ENCODE measurements at regions not wholly inside any gene's neighbourhood (a gene's known extent, or its start where the extent isn't known, plus 50 kb on each side); places are given as distances from the start of the nearest gene placed in this dataset.
A peak's percentile ranks its signal among the peaks of the same experiment; 100 is the strongest.
"Not testable (repeated sequence)": the region's sequence is repeated elsewhere in the genome, so short reads cannot be mapped to it uniquely, and the experiment has no call there.

DNA sequence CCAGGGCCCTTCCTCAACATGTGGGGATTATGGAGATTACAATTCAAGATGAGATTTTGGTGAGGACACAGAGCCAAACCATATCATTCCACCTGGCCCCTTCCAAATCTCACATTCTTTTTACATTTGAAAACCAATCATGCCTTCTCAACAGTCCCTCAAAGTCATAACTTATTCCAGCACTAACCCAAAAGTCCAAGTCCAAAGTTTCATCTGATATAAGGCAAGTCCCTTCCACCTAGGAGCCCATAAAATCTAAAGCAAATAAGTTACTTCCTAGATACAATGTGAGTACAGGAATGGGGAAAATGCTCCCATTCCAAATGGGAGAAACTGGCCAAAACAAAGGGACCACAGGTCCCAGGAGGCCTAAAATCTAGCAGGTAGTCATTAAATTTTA, 309.5 kb upstream of the SLITRK3 start:
- no peak for TF ChIP-seq POLR2A (IDR thresholded peaks at IDR 0.05)
- TF ChIP-seq, protein P1, sequence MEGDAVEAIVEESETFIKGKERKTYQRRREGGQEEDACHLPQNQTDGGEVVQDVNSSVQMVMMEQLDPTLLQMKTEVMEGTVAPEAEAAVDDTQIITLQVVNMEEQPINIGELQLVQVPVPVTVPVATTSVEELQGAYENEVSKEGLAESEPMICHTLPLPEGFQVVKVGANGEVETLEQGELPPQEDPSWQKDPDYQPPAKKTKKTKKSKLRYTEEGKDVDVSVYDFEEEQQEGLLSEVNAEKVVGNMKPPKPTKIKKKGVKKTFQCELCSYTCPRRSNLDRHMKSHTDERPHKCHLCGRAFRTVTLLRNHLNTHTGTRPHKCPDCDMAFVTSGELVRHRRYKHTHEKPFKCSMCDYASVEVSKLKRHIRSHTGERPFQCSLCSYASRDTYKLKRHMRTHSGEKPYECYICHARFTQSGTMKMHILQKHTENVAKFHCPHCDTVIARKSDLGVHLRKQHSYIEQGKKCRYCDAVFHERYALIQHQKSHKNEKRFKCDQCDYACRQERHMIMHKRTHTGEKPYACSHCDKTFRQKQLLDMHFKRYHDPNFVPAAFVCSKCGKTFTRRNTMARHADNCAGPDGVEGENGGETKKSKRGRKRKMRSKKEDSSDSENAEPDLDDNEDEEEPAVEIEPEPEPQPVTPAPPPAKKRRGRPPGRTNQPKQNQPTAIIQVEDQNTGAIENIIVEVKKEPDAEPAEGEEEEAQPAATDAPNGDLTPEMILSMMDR (IDR thresholded peaks at IDR 0.05) = no peak
- DNase-seq (no peak), ATAC-seq (peak in 1 of 4 donors; percentile 32)
- H3K4me1 ChIP-seq = peaks cover 0 to 24% (median 0%) of the 10 kb centered on the region in 4 donors
- no peaks in the 10 kb centered on the region for H3K9me3 ChIP-seq
- no peak overlapping the region for H3K27ac ChIP-seq
- intact Hi-C loops (cut with DNase I) = no loop called here
- no peak overlapping the region for H3K4me3 ChIP-seq
- H3K27me3 ChIP-seq = no peaks in the 10 kb centered on the region
- no peaks in the 10 kb centered on the region for H3K36me3 ChIP-seq

DNA sequence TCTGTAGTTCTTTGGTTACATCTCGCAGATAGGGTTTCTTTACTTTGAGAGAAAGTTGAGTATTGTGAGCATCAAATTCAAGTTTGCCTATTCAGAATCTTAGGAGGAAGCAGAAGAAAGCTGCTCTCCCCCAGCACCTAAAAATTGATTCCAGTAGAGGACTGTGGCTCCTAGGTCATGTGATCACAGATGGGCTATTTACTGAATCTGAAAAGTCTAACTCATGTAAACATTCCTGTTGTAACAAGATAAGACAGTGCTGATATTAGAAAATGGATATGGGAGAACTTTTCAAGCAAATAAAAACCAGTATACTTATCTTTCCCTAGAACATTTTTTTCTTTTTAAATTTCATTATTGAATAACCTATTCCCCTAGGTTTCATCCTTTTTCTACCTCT, 308.4 kb upstream of the SLITRK3 start:
- DNase-seq (no peak), ATAC-seq (peak; percentile 54 to 78 (median 66))
- intact Hi-C loops (cut with DNase I) = no loop called here

DNA sequence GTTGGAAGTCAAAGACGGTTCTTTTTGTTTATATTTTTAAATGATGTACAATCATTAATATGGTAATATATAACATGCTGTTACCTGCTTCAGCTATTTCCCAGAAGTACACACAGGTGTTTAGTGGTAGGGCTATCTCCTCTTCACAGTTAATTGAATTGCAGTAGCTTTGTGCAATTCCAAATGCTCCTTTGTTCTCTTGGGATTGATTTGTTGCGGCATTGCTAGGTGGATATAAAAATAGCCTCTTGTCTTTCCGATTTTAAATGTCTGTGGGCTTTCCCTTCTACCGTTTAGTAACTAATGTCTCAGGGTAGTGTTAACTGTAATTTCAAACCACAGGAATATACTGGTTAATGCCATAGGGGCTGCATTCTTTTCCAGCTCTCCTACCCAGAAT, 307.6 kb upstream of the SLITRK3 start:
- peak in 1 of 4 donors; percentile 60 for ATAC-seq
- Histone ChIP-seq H3K27ac (no peak overlapping the region), H3K4me3 (no peak overlapping the region), H3K36me3 (no peaks in the 10 kb centered on the region), H3K27me3 (no peaks in the 10 kb centered on the region), H3K9me3 (no peaks in the 10 kb centered on the region), H3K4me1 (peaks cover 0 to 20% (median 0%) of the 10 kb centered on the region in 4 donors)
- DNase-seq = no peak
- intact Hi-C loops (cut with DNase I) = no loop called here
- 23% methylated on average over 4 of the region's 4 CpGs for WGBS (ENCODE audit: insufficient coverage, low coverage, low lambda C conversion rate, missing lambda C conversion rate)
- TF ChIP-seq, protein P1 (IDR thresholded peaks at IDR 0.05) = no peak
- TF ChIP-seq POLR2A (IDR thresholded peaks at IDR 0.05) = no peak

More for the DNA sequence above, 308.4 kb upstream of the SLITRK3 start:
- H3K4me3 ChIP-seq = no peak overlapping the region
- H3K27me3 ChIP-seq = no peaks in the 10 kb centered on the region
- peaks cover 0 to 24% (median 0%) of the 10 kb centered on the region in 4 donors for H3K4me1 ChIP-seq
- TF ChIP-seq, protein P1 (IDR thresholded peaks at IDR 0.05) = no peak
- TF ChIP-seq POLR2A (IDR thresholded peaks at IDR 0.05) = no peak
- H3K9me3 ChIP-seq = no peaks in the 10 kb centered on the region
- H3K36me3 ChIP-seq = no peaks in the 10 kb centered on the region
- WGBS (ENCODE audit: insufficient coverage, low coverage, low lambda C conversion rate, missing lambda C conversion rate) = 93% methylated on average over 1 of the region's 1 CpG
- H3K27ac ChIP-seq = no peak overlapping the region

DNA sequence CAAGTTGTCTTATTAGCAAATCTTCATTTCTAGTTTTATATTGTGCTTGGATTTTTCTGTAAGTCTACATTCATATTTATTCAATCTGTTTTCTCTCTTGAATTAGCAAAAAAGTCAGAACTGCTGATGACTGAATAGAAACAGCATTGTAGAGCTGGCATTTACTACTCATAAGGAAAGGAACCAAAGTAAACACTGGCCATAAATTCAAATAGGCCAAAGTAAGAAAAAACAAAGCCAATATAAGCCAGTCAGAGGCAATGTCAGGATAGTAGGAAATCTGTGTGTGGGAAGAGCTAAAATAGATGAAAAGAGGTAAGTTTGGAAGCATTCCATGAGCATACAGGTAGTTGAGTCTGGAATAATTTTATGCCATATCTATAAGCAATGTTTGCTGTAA, 307.2 kb upstream of the SLITRK3 start:
- H3K4me3 ChIP-seq = no peak overlapping the region
- peaks cover 0 to 18% (median 0%) of the 10 kb centered on the region in 4 donors for H3K4me1 ChIP-seq
- H3K36me3 ChIP-seq = no peaks in the 10 kb centered on the region
- H3K9me3 ChIP-seq = no peaks in the 10 kb centered on the region
- ATAC-seq (peak in 2 of 4 donors; percentile 47 to 48), DNase-seq (no peak)
- TF ChIP-seq POLR2A (IDR thresholded peaks at IDR 0.05) = no peak
- TF ChIP-seq, protein P1 (IDR thresholded peaks at IDR 0.05) = no peak
- H3K27ac ChIP-seq = no peak overlapping the region
- intact Hi-C loops (cut with DNase I) = no loop called here
- no peaks in the 10 kb centered on the region for H3K27me3 ChIP-seq

DNA sequence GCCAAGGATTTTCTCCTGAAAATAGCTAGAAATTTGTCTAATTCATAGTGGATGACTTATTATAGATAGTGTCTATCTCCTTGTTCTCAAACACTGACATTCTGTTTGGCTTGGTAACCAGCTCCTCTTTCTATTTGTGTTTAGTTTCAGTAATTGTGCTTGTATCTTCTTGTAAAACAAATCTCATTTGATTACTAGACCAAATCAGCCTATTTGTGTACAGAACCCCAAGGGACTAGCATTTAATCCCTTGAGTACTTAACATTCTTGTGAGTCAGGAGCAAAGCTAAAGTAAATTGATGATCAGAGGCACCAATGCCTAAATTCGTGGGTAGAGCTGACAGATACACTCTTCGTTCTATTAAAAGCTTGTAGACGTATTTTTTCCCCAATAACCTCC, 306.5 kb upstream of the SLITRK3 start:
- intact Hi-C loops (cut with DNase I) = no loop called here
- Histone ChIP-seq H3K4me1 (peaks cover 0 to 18% (median 0%) of the 10 kb centered on the region in 4 donors), H3K4me3 (no peak overlapping the region), H3K9me3 (no peaks in the 10 kb centered on the region), H3K27me3 (no peaks in the 10 kb centered on the region), H3K27ac (no peak overlapping the region), H3K36me3 (no peaks in the 10 kb centered on the region)
- DNase-seq (no peak), ATAC-seq (no peak)
- 70% methylated on average over 3 of the region's 3 CpGs for WGBS (ENCODE audit: insufficient coverage, low coverage, low lambda C conversion rate, missing lambda C conversion rate)
- TF ChIP-seq, protein P1 (IDR thresholded peaks at IDR 0.05) = no peak
- TF ChIP-seq POLR2A (IDR thresholded peaks at IDR 0.05) = no peak

DNA sequence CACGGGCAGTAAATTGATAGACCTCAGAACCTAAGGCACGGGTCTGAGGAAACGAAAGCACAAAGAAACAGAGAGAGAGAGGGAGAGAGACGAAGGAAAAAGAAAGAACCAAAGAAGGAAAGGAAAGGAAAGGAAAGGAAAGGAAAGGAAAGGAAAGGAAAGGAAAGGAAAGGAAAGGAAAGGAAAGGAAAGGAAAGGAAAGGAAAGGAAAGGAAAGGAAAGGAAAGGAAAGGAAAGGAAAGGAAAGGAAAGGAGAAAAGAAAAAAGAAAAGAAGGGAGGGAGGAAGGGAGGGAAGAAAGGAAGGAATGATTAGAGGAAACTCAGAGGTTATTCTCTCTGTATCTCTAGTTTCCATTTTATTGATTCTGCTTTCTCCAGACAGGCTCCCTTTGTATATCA, 302.6 kb upstream of the SLITRK3 start:
- 64% methylated on average over 4 of the region's 4 CpGs for WGBS (ENCODE audit: insufficient coverage, low coverage, low lambda C conversion rate, missing lambda C conversion rate)

More for the DNA sequence above, 302.6 kb upstream of the SLITRK3 start:
- H3K27me3 ChIP-seq; DNase-seq; ATAC-seq; H3K9me3 ChIP-seq; H3K36me3 ChIP-seq; intact Hi-C loops (cut with DNase I); H3K4me3 ChIP-seq; H3K4me1 ChIP-seq; H3K27ac ChIP-seq: not testable (repeated sequence)

Data from right lobe of liver (tissue), 6 donors.